Left kidney (tissue), 1 donor: ENCODE measurements at regions not wholly inside any gene's neighbourhood (a gene's known extent, or its start where the extent isn't known, plus 50 kb on each side); places are given as distances from the start of the nearest gene placed in this dataset.
"Not testable (repeated sequence)": the region's sequence is repeated elsewhere in the genome, so short reads cannot be mapped to it uniquely, and the experiment has no call there.

Experiments used
- DNase-seq: peaks from one replicate; pipeline ENCODE4 v3.0.0-alpha.2; 2013

GRCh38 chr2:189309331-189309730 is 129.8 kb upstream of the COL5A2 start:
- no peak for DNase-seq

GRCh38 chr2:189312211-189312610 is 129.1 kb upstream of the WDR75 start:
- DNase-seq = no peak

GRCh38 chr2:189312643-189313042 is 128.6 kb upstream of the WDR75 start:
- no peak for DNase-seq

- no peak for DNase-seq
Observed at GRCh38 chr2:189318761-189319160, 122.5 kb upstream of the WDR75 start.

- not testable (repeated sequence) for DNase-seq
Observed at GRCh38 chr2:189319424-189319823, 121.8 kb upstream of the WDR75 start.

GRCh38 chr2:189327879-189328847 is 113.1 kb upstream of the WDR75 start:
- no peak for DNase-seq

GRCh38 chr2:189328848-189329245 is 112.4 kb upstream of the WDR75 start:
- no peak for DNase-seq

- no peak for DNase-seq
Observed at GRCh38 chr2:189336276-189336975, 104.8 kb upstream of the WDR75 start.

GRCh38 chr2:189337656-189338055 is 103.6 kb upstream of the WDR75 start:
- DNase-seq = no peak

- DNase-seq = no peak
Observed at GRCh38 chr2:189338115-189338514, 103.2 kb upstream of the WDR75 start.

- no peak for DNase-seq
Observed at GRCh38 chr2:189341077-189341476, 100.2 kb upstream of the WDR75 start.

GRCh38 chr2:189344043-189344442 is 97.2 kb upstream of the WDR75 start:
- no peak for DNase-seq

GRCh38 chr2:189347540-189347939 is 93.7 kb upstream of the WDR75 start:
- DNase-seq = peak; percentile 11

GRCh38 chr2:189348369-189348768 is 92.9 kb upstream of the WDR75 start:
- DNase-seq = no peak

- DNase-seq = no peak
Observed at GRCh38 chr2:189350540-189351209, 90.6 kb upstream of the WDR75 start.

- DNase-seq = not testable (repeated sequence)
Observed at GRCh38 chr2:189351933-189352332, 89.3 kb upstream of the WDR75 start.

- DNase-seq = not testable (repeated sequence)
Observed at GRCh38 chr2:189357375-189357774, 83.9 kb upstream of the WDR75 start.

- no peak for DNase-seq
Observed at GRCh38 chr2:189360861-189361260, 80.4 kb upstream of the WDR75 start.

- DNase-seq = no peak
Observed at GRCh38 chr2:189362283-189362682, 79.0 kb upstream of the WDR75 start.

GRCh38 chr2:189363559-189363958 is 77.7 kb upstream of the WDR75 start:
- DNase-seq = no peak

- no peak for DNase-seq
Observed at GRCh38 chr2:189364607-189365006, 76.7 kb upstream of the WDR75 start.

GRCh38 chr2:189366349-189366748 is 74.9 kb upstream of the WDR75 start:
- DNase-seq = no peak

GRCh38 chr2:189367343-189367742 is 73.9 kb upstream of the WDR75 start:
- no peak for DNase-seq
